Gastrocnemius medialis (tissue), 4 donors: ENCODE measurements at regions not wholly inside any gene's neighbourhood (a gene's known extent, or its start where the extent isn't known, plus 50 kb on each side); places are given as distances from the start of the nearest gene placed in this dataset.

Experiments used
- POLR2A ChIP-seq, 2 donors: fragments of 450-650 bp; IDR thresholded peaks; one replicate each; pipeline ENCODE4 v1.6.1; 2017; ENCODE audit warnings: antibody characterized with exemption in 2 of 2, mild to moderate bottlenecking in 2 of 2, moderate library complexity in 2 of 2
- TF ChIP-seq, protein P1 (sequence below), 5 experiments: fragments of 450-650 bp in 3 of 5; fragments of 200-600 bp in 2 of 5; sonication (generic) in 2 of 5; IDR thresholded peaks in 4 of 5; conservative IDR thresholded peaks in 1 of 5; 1 replicate in 4 of 5; 2 replicates in 1 of 5; pipeline ENCODE4 v1.5.1; 2016 to 2019; ENCODE audit warnings: antibody characterized with exemption in 5 of 5, mild to moderate bottlenecking in 3 of 5, moderate library complexity in 3 of 5

DNA sequence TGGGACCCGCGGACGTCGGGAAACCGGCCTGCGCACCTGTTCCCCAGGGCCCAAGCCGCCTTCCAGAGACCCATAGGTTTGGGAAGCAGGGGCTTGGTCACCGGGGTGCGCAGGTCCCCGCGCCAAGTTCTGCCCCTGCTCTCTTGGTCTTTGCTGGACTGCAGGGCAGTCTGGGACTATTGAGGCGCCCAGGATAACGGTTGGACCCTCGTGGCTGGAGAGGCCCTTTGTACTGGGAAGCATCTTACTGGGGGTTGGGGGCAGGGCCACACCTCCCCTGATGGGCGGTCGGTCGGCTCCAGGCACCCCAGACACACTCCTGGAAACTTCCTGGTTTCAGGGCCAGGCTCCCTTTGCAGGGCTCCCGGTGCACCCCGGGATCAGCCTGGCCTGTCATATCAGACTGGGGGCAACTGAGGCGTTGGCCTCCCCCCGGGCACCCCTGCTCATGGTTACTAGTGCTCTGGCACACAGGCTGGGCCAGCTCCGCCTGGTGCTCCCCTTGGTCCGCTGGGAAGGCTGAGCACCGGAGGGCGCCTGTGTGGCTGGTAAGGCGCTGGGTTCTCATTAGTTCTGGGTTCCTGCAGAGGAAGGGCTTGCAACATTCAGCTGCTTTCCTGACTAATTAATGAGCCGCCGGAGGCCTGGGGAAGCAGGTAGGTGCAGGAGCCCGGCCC lies 1250.5 kb downstream of the BRD1 start:
- TF ChIP-seq POLR2A (IDR thresholded peaks at IDR 0.05) = no peak
- TF ChIP-seq, protein P1, sequence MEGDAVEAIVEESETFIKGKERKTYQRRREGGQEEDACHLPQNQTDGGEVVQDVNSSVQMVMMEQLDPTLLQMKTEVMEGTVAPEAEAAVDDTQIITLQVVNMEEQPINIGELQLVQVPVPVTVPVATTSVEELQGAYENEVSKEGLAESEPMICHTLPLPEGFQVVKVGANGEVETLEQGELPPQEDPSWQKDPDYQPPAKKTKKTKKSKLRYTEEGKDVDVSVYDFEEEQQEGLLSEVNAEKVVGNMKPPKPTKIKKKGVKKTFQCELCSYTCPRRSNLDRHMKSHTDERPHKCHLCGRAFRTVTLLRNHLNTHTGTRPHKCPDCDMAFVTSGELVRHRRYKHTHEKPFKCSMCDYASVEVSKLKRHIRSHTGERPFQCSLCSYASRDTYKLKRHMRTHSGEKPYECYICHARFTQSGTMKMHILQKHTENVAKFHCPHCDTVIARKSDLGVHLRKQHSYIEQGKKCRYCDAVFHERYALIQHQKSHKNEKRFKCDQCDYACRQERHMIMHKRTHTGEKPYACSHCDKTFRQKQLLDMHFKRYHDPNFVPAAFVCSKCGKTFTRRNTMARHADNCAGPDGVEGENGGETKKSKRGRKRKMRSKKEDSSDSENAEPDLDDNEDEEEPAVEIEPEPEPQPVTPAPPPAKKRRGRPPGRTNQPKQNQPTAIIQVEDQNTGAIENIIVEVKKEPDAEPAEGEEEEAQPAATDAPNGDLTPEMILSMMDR (IDR thresholded peaks at IDR 0.05 in 4 of 5, conservative IDR thresholded peaks at IDR 0.05 in 1 of 5) = no peak
